Osteocyte (in vitro differentiated cells): ENCODE measurements at regions not wholly inside any gene's neighbourhood (a gene's known extent, or its start where the extent isn't known, plus 50 kb on each side); places are given as distances from the start of the nearest gene placed in this dataset.

ENCODE experiments used
- DNase-seq: peaks from one replicate; pipeline ENCODE4 v3.0.0; 2021; ENCODE audit warnings: mixed read lengths; ENCODE audit not compliant: unreplicated experiment; ENCODE audit errors: extremely low spot score
- H3K27ac Mint-ChIP-seq: one replicate; pipeline ENCODE4 v1.8.0; 2021; ENCODE audit warnings: mild to moderate bottlenecking, mixed read lengths; ENCODE audit not compliant: unreplicated experiment
- H3K27me3 Mint-ChIP-seq: one replicate; pipeline ENCODE4 v1.8.0; 2021; ENCODE audit warnings: mixed read lengths; ENCODE audit not compliant: unreplicated experiment
- H3K36me3 Mint-ChIP-seq: one replicate; pipeline ENCODE4 v1.8.0; 2021; ENCODE audit warnings: mixed read lengths; ENCODE audit not compliant: unreplicated experiment
- H3K4me1 Mint-ChIP-seq: one replicate; pipeline ENCODE4 v1.8.0; 2021; ENCODE audit warnings: mixed read lengths; ENCODE audit not compliant: unreplicated experiment
- H3K4me3 Mint-ChIP-seq: one replicate; pipeline ENCODE4 v1.8.0; 2021; ENCODE audit warnings: mild to moderate bottlenecking, moderate library complexity, mixed read lengths; ENCODE audit not compliant: unreplicated experiment
- H3K9me3 Mint-ChIP-seq: one replicate; pipeline ENCODE4 v1.8.0; 2021; ENCODE audit warnings: mixed read lengths; ENCODE audit not compliant: unreplicated experiment
- TF ChIP-seq, protein P1 (sequence below): fragments of 200-600 bp; sonication (generic); IDR thresholded peaks from 2 replicates; pipeline ENCODE4 v1.5.0; 2021; ENCODE audit warnings: antibody characterized with exemption, mild to moderate bottlenecking, moderate library complexity

- no peak for DNase-seq
- TF ChIP-seq, protein P1, sequence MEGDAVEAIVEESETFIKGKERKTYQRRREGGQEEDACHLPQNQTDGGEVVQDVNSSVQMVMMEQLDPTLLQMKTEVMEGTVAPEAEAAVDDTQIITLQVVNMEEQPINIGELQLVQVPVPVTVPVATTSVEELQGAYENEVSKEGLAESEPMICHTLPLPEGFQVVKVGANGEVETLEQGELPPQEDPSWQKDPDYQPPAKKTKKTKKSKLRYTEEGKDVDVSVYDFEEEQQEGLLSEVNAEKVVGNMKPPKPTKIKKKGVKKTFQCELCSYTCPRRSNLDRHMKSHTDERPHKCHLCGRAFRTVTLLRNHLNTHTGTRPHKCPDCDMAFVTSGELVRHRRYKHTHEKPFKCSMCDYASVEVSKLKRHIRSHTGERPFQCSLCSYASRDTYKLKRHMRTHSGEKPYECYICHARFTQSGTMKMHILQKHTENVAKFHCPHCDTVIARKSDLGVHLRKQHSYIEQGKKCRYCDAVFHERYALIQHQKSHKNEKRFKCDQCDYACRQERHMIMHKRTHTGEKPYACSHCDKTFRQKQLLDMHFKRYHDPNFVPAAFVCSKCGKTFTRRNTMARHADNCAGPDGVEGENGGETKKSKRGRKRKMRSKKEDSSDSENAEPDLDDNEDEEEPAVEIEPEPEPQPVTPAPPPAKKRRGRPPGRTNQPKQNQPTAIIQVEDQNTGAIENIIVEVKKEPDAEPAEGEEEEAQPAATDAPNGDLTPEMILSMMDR, result no peak
- H3K27me3 Mint-ChIP-seq, result no peaks in the 10 kb centered on the region
- H3K4me3 Mint-ChIP-seq, result no peak overlapping the region
- H3K9me3 Mint-ChIP-seq, result peaks cover 19% of the 10 kb centered on the region
- peaks cover 1% of the 10 kb centered on the region for H3K36me3 Mint-ChIP-seq
- no peaks in the 10 kb centered on the region for H3K4me1 Mint-ChIP-seq
- H3K27ac Mint-ChIP-seq, result no peak overlapping the region
Observed at GRCh38 chr13:112320303-112320702, 55.9 kb upstream of the SPACA7 start.

- TF ChIP-seq, protein P1, result no peak
- Mint-ChIP-seq H3K9me3 (peaks cover 14% of the 10 kb centered on the region), H3K27me3 (no peaks in the 10 kb centered on the region), H3K4me1 (no peaks in the 10 kb centered on the region), H3K4me3 (no peak overlapping the region), H3K27ac (no peak overlapping the region), H3K36me3 (peaks cover 1% of the 10 kb centered on the region)
- DNase-seq, result no peak
Observed at GRCh38 chr13:112322557-112322956, 53.6 kb upstream of the SPACA7 start.

GRCh38 chr13:112324116-112324515, 52.0 kb upstream of the SPACA7 start:
- H3K27me3 Mint-ChIP-seq, result no peaks in the 10 kb centered on the region
- TF ChIP-seq, protein P1, result no peak

DNA sequence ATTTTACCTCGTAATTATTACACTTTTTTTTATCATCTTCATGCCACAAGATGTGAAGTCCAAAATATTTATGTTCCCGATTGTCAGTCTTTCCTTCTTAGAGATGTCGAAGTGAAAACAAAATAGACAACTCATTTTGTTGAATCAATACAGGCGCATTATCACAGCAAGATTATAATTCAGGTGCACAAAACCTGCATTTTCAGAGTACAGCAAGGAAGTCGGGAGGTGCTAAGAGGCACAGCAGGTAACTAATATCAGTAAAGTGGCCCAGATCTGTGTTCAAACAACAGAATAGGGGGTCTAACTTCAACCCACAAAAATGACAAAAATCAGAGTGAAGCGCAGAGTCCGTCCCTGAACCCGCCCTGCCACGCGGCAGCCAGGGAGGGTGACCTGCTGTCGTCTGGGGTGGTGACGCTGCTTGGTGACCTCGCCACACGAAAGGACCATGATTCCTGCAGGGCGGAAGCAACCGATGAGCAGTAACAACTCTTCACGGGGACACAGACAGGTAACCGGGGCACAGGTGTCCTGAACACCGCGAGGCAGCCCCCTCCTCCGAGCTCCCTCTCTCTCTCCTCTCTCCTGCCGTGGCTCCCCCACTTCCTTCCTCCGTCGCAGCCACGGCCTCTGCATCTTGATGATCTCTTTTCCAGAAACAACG, 50.9 kb upstream of the SPACA7 start:
- Mint-ChIP-seq H3K4me1 (no peaks in the 10 kb centered on the region), H3K27ac (no peak overlapping the region), H3K4me3 (no peak overlapping the region), H3K9me3 (peaks cover 12% of the 10 kb centered on the region), H3K27me3 (no peaks in the 10 kb centered on the region), H3K36me3 (peaks cover 1% of the 10 kb centered on the region)
- TF ChIP-seq, protein P1, result no peak
- no peak for DNase-seq

More at GRCh38 chr13:112324116-112324515, 52.0 kb upstream of the SPACA7 start:
- Mint-ChIP-seq H3K27ac (no peak overlapping the region), H3K4me3 (no peak overlapping the region), H3K36me3 (peaks cover 1% of the 10 kb centered on the region), H3K9me3 (peaks cover 12% of the 10 kb centered on the region), H3K4me1 (no peaks in the 10 kb centered on the region)
- DNase-seq, result no peak

GRCh38 chr13:112325920-112326645, 50.1 kb upstream of the SPACA7 start:
- peaks cover 8% of the 10 kb centered on the region for H3K9me3 Mint-ChIP-seq
- no peak for DNase-seq
- no peaks in the 10 kb centered on the region for H3K36me3 Mint-ChIP-seq
- H3K4me3 Mint-ChIP-seq, result no peak overlapping the region
- no peak overlapping the region for H3K27ac Mint-ChIP-seq
- H3K4me1 Mint-ChIP-seq, result no peaks in the 10 kb centered on the region
- no peaks in the 10 kb centered on the region for H3K27me3 Mint-ChIP-seq
- TF ChIP-seq, protein P1, result no peak
